ENCODE measurements at regions not wholly inside any gene's neighbourhood (a gene's known extent, or its start where the extent isn't known, plus 50 kb on each side); places are given as distances from the start of the nearest gene placed in this dataset.
"Not testable (repeated sequence)": the region's sequence is repeated elsewhere in the genome, so short reads cannot be mapped to it uniquely, and the experiment has no call there.

- TF ChIP-seq BHLHE40 (IDR thresholded peaks at IDR 0.05; ENCODE audit: borderline replicate concordance); SUZ12 (IDR thresholded peaks at IDR 0.05); FOXM1 (IDR thresholded peaks at IDR 0.05; ENCODE audit: borderline replicate concordance); HDGF (IDR thresholded peaks at IDR 0.05; ENCODE audit: borderline replicate concordance); SP1 (IDR thresholded peaks at IDR 0.05); ARNT (IDR thresholded peaks at IDR 0.05); ELF4 (IDR thresholded peaks at IDR 0.05); FOXK2 (IDR thresholded peaks at IDR 0.05); FOXA1 (IDR thresholded peaks at IDR 0.05); NFRKB (IDR thresholded peaks at IDR 0.05); TARDBP (IDR thresholded peaks at IDR 0.05); ZNF384 (IDR thresholded peaks at IDR 0.05): not testable (repeated sequence)
These were observed 110.0 kb upstream of the FBXO28 start for GRCh38 chr1:224003896-224004295.
